22Rv1 (cell line): ENCODE measurements at regions not wholly inside any gene's neighbourhood (a gene's known extent, or its start where the extent isn't known, plus 50 kb on each side); places are given as distances from the start of the nearest gene placed in this dataset.

Source experiments
- H3K27ac ChIP-seq: fragments of 450-650 bp; 2 replicates; pipeline ENCODE4 v1.5.1; 2017
- CTCF ChIP-seq: fragments of 450-650 bp; IDR thresholded peaks from 2 replicates; pipeline ENCODE4 v1.5.1; 2017; ENCODE audit warnings: mild to moderate bottlenecking
- ZFX ChIP-seq: fragments of 450-650 bp; IDR thresholded peaks from 2 replicates; pipeline ENCODE4 v1.6.1; 2017; ENCODE audit warnings: antibody characterized with exemption, borderline replicate concordance

DNA sequence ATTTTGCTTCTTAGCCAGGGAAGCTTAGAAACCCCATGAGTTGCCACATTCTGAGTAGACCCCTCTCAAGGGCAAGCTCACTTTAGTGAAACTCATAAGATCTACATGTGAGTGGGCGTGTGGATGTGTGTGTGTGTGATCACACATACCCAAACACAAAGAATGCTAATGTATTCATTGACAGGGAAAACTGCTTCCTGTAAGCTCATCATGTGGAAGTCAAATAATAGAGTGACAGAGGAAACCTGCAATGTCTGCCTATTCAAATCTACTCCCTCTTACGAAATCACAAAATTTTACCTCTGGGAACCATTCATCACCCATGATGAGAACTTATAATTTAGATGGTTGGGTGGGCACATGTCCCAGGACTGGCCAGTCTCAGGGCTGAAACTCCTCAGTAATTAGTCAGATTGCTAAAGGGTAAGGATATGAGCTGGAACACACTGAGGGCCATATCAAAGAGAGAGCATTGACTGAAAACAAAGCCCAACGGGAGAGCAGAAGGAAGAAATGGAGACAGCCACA is 94.5 kb upstream of the CCDC150 start:
- H3K27ac ChIP-seq: no peak overlapping the region
- no peak for TF ChIP-seq CTCF
- no peak for TF ChIP-seq ZFX

GRCh38 chr2:196546151-196546919 is 93.2 kb upstream of the CCDC150 start:
- H3K27ac ChIP-seq: no peak overlapping the region
- TF ChIP-seq ZFX: no peak

GRCh38 chr2:196549052-196549451 is 90.5 kb upstream of the CCDC150 start:
- TF ChIP-seq CTCF (no peak), ZFX (no peak)

DNA sequence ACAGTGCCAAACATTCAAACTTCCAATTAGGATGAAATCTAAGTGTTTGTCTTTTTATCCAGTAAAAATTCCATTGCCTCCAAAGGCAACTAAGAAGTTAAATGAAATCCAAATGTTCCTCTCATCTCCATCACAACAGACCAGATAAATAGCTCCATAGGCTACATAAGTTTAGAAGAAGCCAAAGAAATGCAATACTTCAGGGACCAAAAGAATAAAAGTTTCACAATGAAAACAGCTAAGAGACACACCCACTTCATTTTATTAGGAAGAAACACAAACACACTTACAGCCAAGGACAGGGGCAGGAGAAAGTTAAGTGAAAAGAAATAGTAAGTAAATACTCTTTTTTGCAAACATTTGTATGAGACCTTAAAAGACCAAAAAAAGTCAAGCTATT is 88.5 kb upstream of the CCDC150 start:
- no peak for TF ChIP-seq ZFX
- TF ChIP-seq CTCF: no peak
- H3K27ac ChIP-seq: no peak overlapping the region

More at GRCh38 chr2:196549052-196549451, 90.5 kb upstream of the CCDC150 start:
- H3K27ac ChIP-seq: no peak overlapping the region

DNA sequence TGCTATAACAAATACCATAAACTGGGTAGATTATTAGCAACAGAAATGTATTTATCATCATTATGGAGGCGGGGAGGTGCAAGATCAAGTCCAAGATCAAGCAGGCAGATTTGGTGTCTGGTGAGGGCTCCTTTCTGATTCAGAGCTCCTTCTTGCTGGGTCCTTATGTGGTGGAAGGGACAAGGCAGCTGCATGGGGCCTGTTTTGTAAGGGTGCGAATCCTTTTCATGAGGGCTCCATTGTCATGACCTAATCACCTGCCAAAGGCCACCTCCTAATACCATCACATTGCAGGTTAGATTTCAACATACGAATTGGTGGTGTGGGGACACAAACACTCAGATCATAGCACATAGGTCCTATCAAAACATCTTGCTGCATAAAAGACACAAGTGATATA is 84.4 kb upstream of the CCDC150 start:
- TF ChIP-seq ZFX (no peak), CTCF (no peak)
- no peak overlapping the region for H3K27ac ChIP-seq

GRCh38 chr2:196555726-196556125 is 83.8 kb upstream of the CCDC150 start:
- TF ChIP-seq CTCF (no peak), ZFX (no peak)
- no peak overlapping the region for H3K27ac ChIP-seq

DNA sequence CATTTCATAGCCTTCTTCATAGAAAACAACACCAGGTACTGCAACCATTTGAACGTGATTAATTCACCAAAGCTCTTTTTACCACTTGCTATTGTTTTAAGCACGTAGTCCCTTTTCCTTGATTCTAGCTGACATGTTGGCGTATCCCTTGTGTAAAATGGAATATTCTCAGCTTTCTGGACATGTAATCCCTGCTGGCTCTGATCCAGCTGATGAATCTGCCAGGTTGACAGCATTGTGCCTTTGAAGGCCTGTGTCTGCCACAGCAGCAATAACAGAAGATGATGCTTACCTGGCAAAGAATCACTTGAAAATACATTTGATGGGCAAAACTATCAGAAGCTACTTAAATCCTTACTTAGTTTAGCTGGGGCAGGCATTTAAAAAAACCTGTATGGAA is 81.0 kb upstream of the CCDC150 start:
- no peak overlapping the region for H3K27ac ChIP-seq
- no peak for TF ChIP-seq ZFX
- no peak for TF ChIP-seq CTCF

- no peak overlapping the region for H3K27ac ChIP-seq
- TF ChIP-seq CTCF (no peak), ZFX (no peak)
Observed at GRCh38 chr2:196563876-196564275, 75.6 kb upstream of the CCDC150 start.
